GM10266 (cell line): ENCODE measurements at regions not wholly inside any gene's neighbourhood (a gene's known extent, or its start where the extent isn't known, plus 50 kb on each side); places are given as distances from the start of the nearest gene placed in this dataset.

Experiments
- DNase-seq: peaks from one replicate; pipeline ENCODE4 v3.0.0; 2012; ENCODE audit errors: extremely low spot score
- TF ChIP-seq, protein P1 (sequence below): IDR thresholded peaks from 2 replicates; pipeline ENCODE4 v1.5.1; 2012; ENCODE audit warnings: mild to moderate bottlenecking, low read depth; ENCODE audit not compliant: control insufficient read depth, insufficient read depth; ENCODE audit errors: missing control alignments

DNA sequence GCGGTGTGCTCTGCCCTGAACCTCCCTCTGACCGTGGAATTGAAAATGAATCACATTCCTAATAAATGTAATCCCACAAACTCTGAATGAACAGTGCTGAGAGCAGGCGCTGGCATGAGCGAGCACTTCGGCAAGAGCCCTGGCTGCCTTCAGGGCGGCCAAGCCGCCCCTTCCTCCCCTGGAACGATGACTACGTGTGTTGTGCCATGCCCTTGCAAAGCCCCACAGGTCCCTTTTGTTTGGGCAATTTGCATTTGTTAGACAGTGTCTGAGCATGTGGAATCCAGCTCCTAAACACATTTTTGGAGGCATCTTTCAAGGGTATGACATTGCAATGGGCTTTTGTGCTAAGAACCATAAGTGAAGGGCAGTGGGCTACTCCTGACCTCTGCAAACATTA lies 95.6 kb upstream of the MKI67 start:
- no peak for DNase-seq
- TF ChIP-seq, protein P1, sequence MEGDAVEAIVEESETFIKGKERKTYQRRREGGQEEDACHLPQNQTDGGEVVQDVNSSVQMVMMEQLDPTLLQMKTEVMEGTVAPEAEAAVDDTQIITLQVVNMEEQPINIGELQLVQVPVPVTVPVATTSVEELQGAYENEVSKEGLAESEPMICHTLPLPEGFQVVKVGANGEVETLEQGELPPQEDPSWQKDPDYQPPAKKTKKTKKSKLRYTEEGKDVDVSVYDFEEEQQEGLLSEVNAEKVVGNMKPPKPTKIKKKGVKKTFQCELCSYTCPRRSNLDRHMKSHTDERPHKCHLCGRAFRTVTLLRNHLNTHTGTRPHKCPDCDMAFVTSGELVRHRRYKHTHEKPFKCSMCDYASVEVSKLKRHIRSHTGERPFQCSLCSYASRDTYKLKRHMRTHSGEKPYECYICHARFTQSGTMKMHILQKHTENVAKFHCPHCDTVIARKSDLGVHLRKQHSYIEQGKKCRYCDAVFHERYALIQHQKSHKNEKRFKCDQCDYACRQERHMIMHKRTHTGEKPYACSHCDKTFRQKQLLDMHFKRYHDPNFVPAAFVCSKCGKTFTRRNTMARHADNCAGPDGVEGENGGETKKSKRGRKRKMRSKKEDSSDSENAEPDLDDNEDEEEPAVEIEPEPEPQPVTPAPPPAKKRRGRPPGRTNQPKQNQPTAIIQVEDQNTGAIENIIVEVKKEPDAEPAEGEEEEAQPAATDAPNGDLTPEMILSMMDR: no peak

GRCh38 chr10:128222332-128222849 lies 96.2 kb upstream of the MKI67 start:
- TF ChIP-seq, protein P1: no peak
- DNase-seq: no peak

DNA sequence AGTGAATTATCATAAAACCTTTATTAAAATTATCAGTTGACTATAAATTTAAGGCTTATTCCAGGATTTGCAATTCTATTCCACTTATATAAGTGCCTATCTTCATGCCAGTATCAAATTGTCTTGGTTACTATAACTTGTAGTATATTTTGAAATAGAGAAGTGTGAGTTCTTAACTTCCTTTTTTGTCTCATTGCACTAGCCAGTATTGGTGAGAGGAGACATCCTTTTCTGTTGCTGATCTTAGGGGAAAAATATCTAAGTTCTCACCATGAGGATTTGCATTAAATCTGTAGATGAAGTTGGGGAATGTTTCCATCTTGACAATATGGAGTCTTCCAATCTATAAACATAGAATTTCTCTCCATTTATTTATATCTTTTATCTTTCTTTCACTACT lies 104.2 kb upstream of the MKI67 start:
- DNase-seq: no peak
- TF ChIP-seq, protein P1: no peak

GRCh38 chr10:128233422-128233821 lies 107.2 kb upstream of the MKI67 start:
- DNase-seq: no peak
- TF ChIP-seq, protein P1: no peak

- TF ChIP-seq, protein P1: no peak
- DNase-seq: no peak
These were observed 111.5 kb upstream of the MKI67 start for GRCh38 chr10:128237710-128238109.

- TF ChIP-seq, protein P1: no peak
- no peak for DNase-seq
These were observed 114.8 kb upstream of the MKI67 start for GRCh38 chr10:128241023-128241422.

GRCh38 chr10:128242641-128243040 lies 116.4 kb upstream of the MKI67 start:
- TF ChIP-seq, protein P1: no peak
- no peak for DNase-seq

- TF ChIP-seq, protein P1: no peak
- DNase-seq: no peak
These were observed 118.8 kb upstream of the MKI67 start for GRCh38 chr10:128245026-128245425.
